H1 (cell line): ENCODE measurements at regions not wholly inside any gene's neighbourhood (a gene's known extent, or its start where the extent isn't known, plus 50 kb on each side); places are given as distances from the start of the nearest gene placed in this dataset.

Experiments
- CBX5 ChIP-seq: fragments of 300-800, 300-1000 bp; sonication (generic); IDR thresholded peaks from 2 replicates; pipeline ENCODE4 v1.7.1; 2016; ENCODE audit warnings: antibody characterized with exemption, low read length, low read depth
- EGR1 ChIP-seq: IDR thresholded peaks from 2 replicates; pipeline ENCODE4 v1.6.1; 2011; ENCODE audit warnings: low read depth, low read length, borderline replicate concordance
- POLR2A ChIP-seq, 2 experiments: IDR thresholded peaks; 1 replicate in 1 of 2; 2 replicates in 1 of 2; pipeline ENCODE4 v1.6.1; 2011; ENCODE audit warnings: low read depth in 2 of 2, low read length in 2 of 2, mild to moderate bottlenecking in 2 of 2; ENCODE audit errors: control extremely low read depth in 1 of 2
- YY1 ChIP-seq: IDR thresholded peaks from 2 replicates; pipeline ENCODE4 v1.6.1; 2011; ENCODE audit warnings: low read depth, mild to moderate bottlenecking, low read length
- TF ChIP-seq, protein P1 (sequence below), 3 experiments: IDR thresholded peaks; 1 replicate in 2 of 3; 2 replicates in 1 of 3; pipeline versions ENCODE4 v1.5.1 to v1.6.1; 2011; ENCODE audit warnings: low read length in 3 of 3, mild to moderate bottlenecking in 3 of 3, inconsistent platforms in 2 of 3, low read depth in 1 of 3, moderate library complexity in 1 of 3; ENCODE audit not compliant: insufficient read depth in 1 of 3; ENCODE audit errors: control extremely low read depth in 1 of 3

DNA sequence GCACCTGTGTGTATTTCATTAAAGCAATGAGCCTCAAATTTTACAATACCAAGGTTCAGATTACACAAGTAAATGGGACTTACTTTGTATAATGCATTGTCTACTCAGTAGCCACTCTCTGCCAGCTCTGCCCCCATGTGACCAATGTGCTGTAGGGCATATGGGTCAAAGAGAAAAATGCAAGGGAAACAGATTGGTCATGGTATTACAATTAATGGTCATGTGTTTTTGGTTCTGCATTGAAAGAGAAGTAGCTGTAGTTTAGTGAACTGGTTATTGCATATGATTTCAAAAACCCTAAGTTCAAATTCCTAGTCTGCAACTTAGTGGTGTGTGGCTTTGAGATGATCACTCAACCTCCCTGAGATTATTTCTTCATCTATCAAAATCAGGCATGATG, 545.4 kb downstream of the SUCLA2 start:
- TF ChIP-seq POLR2A (IDR thresholded peaks at IDR 0.05; ENCODE audit: control extremely low read depth in 1 of 2, low read depth in 2 of 2, low read length in 2 of 2) (no peak), EGR1 (no peak), CBX5 (no peak), YY1 (no peak)
- TF ChIP-seq, protein P1, sequence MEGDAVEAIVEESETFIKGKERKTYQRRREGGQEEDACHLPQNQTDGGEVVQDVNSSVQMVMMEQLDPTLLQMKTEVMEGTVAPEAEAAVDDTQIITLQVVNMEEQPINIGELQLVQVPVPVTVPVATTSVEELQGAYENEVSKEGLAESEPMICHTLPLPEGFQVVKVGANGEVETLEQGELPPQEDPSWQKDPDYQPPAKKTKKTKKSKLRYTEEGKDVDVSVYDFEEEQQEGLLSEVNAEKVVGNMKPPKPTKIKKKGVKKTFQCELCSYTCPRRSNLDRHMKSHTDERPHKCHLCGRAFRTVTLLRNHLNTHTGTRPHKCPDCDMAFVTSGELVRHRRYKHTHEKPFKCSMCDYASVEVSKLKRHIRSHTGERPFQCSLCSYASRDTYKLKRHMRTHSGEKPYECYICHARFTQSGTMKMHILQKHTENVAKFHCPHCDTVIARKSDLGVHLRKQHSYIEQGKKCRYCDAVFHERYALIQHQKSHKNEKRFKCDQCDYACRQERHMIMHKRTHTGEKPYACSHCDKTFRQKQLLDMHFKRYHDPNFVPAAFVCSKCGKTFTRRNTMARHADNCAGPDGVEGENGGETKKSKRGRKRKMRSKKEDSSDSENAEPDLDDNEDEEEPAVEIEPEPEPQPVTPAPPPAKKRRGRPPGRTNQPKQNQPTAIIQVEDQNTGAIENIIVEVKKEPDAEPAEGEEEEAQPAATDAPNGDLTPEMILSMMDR (IDR thresholded peaks at IDR 0.05; ENCODE audit: control extremely low read depth in 1 of 3, insufficient read depth in 1 of 3, low read depth in 1 of 3, low read length in 3 of 3), result peak in 2 of 3 experiments; percentile 28 to 38; a peak in 1 of 4 replicates
